ENCODE measurements at regions not wholly inside any gene's neighbourhood (a gene's known extent, or its start where the extent isn't known, plus 50 kb on each side); places are given as distances from the start of the nearest gene placed in this dataset.

GRCh38 chr22:48714231-48714630 is 1113.4 kb downstream of the BRD1 start:
- ATAC-seq (no peak), DNase-seq (no peak)

GRCh38 chr22:48713272-48714205 is 1114.1 kb downstream of the BRD1 start:
- DNase-seq: peak in 1 of 2 donors; percentile 42
- peak in 1 of 4 donors; percentile 60 for ATAC-seq
- no peak overlapping the region for H3K4me3 ChIP-seq
- no peak overlapping the region for H3K27ac ChIP-seq
- WGBS, 3 donors: 47 to 57% (median 53%) methylated on average over 38 of the region's 38 CpGs
- intact Hi-C loops (cut with DNase I): no loop called here
- no peaks in the 10 kb centered on the region for H3K9me3 ChIP-seq
- H3K36me3 ChIP-seq (ENCODE audit: insufficient read depth in 1 of 2, low read depth in 1 of 2): no peaks in the 10 kb centered on the region
- H3K4me1 ChIP-seq: no peaks in the 10 kb centered on the region
- TF ChIP-seq CTCF (IDR thresholded peaks at IDR 0.05): no peak
- no peaks in the 10 kb centered on the region for H3K27me3 ChIP-seq (ENCODE audit: insufficient read depth in 3 of 3, low read length in 2 of 3)

More at GRCh38 chr22:48714231-48714630, 1113.4 kb downstream of the BRD1 start:
- Histone ChIP-seq H3K4me1 (no peaks in the 10 kb centered on the region), H3K27me3 (ENCODE audit: insufficient read depth in 3 of 3, low read length in 2 of 3) (no peaks in the 10 kb centered on the region), H3K36me3 (ENCODE audit: insufficient read depth in 1 of 2, low read depth in 1 of 2) (no peaks in the 10 kb centered on the region), H3K27ac (no peak overlapping the region), H3K4me3 (no peak overlapping the region), H3K9me3 (no peaks in the 10 kb centered on the region)
- TF ChIP-seq CTCF (IDR thresholded peaks at IDR 0.05): no peak
- WGBS, 3 donors: 89 to 92% (median 92%) methylated on average over 9 of the region's 9 CpGs
- intact Hi-C loops (cut with DNase I): no loop called here

- TF ChIP-seq CTCF (IDR thresholded peaks at IDR 0.05): no peak
- intact Hi-C loops (cut with DNase I): no loop called here
- Histone ChIP-seq H3K27me3 (ENCODE audit: insufficient read depth in 3 of 3, low read length in 2 of 3) (no peaks in the 10 kb centered on the region), H3K9me3 (no peaks in the 10 kb centered on the region), H3K36me3 (ENCODE audit: insufficient read depth in 1 of 2, low read depth in 1 of 2) (no peaks in the 10 kb centered on the region), H3K4me1 (no peaks in the 10 kb centered on the region), H3K27ac (no peak overlapping the region), H3K4me3 (no peak overlapping the region)
- ATAC-seq (peak in 1 of 4 donors; percentile 26), DNase-seq (peak in 1 of 2 donors; percentile 36)
- 51 to 61% (median 54%) methylated on average over 14 to 16 of the region's 16 CpGs for WGBS, 3 donors
These were observed 1115.0 kb downstream of the BRD1 start for GRCh38 chr22:48712558-48713271.

- no peak overlapping the region for H3K27ac ChIP-seq
- WGBS, 3 donors: 84 to 85% (median 84%) methylated on average over 22 of the region's 22 CpGs
- H3K4me3 ChIP-seq: no peak overlapping the region
- intact Hi-C loops (cut with DNase I): no loop called here
- H3K27me3 ChIP-seq (ENCODE audit: insufficient read depth in 3 of 3, low read length in 2 of 3): no peaks in the 10 kb centered on the region
- DNase-seq (no peak), ATAC-seq (no peak)
- no peaks in the 10 kb centered on the region for H3K36me3 ChIP-seq (ENCODE audit: insufficient read depth in 1 of 2, low read depth in 1 of 2)
- no peak for TF ChIP-seq CTCF (IDR thresholded peaks at IDR 0.05)
- H3K9me3 ChIP-seq: no peaks in the 10 kb centered on the region
- H3K4me1 ChIP-seq: no peaks in the 10 kb centered on the region
These were observed 1116.0 kb downstream of the BRD1 start for GRCh38 chr22:48711669-48712068.

All from psoas muscle (tissue), 7 donors.